Small intestine (tissue), 7 donors: ENCODE measurements at regions not wholly inside any gene's neighbourhood (a gene's known extent, or its start where the extent isn't known, plus 50 kb on each side); places are given as distances from the start of the nearest gene placed in this dataset.

Experiments used
- DNase-seq, 2 donors: peaks; one replicate each; pipeline versions ENCODE4 v3.0.0 to v3.0.0-alpha.2; 2013
- FAIRE-seq: peaks from 2 replicates; lab custom pipeline; 2012; peaks lifted over from hg19 to GRCh38; lab: Jason Lieb, UNC
- H3K27ac ChIP-seq, 3 donors: one replicate each; pipeline ENCODE4 v1.5.1; 2013; ENCODE audit warnings: low read length in 2 of 3, mild to moderate bottlenecking in 2 of 3, control low read depth in 1 of 3, inconsistent platforms in 1 of 3, low read depth in 1 of 3, moderate library complexity in 1 of 3
- H3K27me3 ChIP-seq, 3 donors: one replicate each; pipeline ENCODE4 v1.6.1; 2013; ENCODE audit warnings: low read length in 3 of 3, inconsistent platforms in 1 of 3; ENCODE audit not compliant: control insufficient read depth in 3 of 3, insufficient read depth in 3 of 3
- H3K36me3 ChIP-seq, 3 donors: one replicate each; pipeline ENCODE4 v1.6.1; 2013; ENCODE audit warnings: low read length in 3 of 3, inconsistent platforms in 1 of 3, low read depth in 1 of 3, mild to moderate bottlenecking in 1 of 3, moderate library complexity in 1 of 3; ENCODE audit not compliant: control insufficient read depth in 3 of 3, insufficient read depth in 2 of 3
- H3K4me1 ChIP-seq, 3 donors: one replicate each; pipeline ENCODE4 v1.6.1; 2013; ENCODE audit warnings: low read length in 2 of 3, inconsistent platforms in 1 of 3, low read depth in 1 of 3, mild to moderate bottlenecking in 1 of 3, moderate library complexity in 1 of 3; ENCODE audit not compliant: control insufficient read depth in 3 of 3, insufficient read depth in 2 of 3
- H3K4me3 ChIP-seq, 3 donors: one replicate each; pipeline ENCODE4 v1.5.1; 2013; ENCODE audit warnings: low read length in 3 of 3, control low read depth in 1 of 3, inconsistent platforms in 1 of 3, low read depth in 1 of 3, mild to moderate bottlenecking in 1 of 3, moderate library complexity in 1 of 3
- H3K9me3 ChIP-seq, 2 donors: one replicate each; pipeline ENCODE4 v1.6.1; 2013; ENCODE audit warnings: low read depth in 1 of 2, low read length in 1 of 2; ENCODE audit not compliant: control insufficient read depth in 2 of 2, insufficient read depth in 1 of 2
- WGBS, 3 donors: extraction: QIAGEN DNeasy Blood & Tissue Kit; methylation state at CpG; one replicate each; pipeline ENCODE4 v1.1.7; 2013; 5-methylcytosine and 5-hydroxymethylcytosine counted together
- donor health status: healthy with polysubstance abuse.
- donor health status: control.
- donor health status: control.
- donor health status: Bipolar disorder and iron deficiency.
- donor health status: healthy.

GRCh38 chr3:106683953-106684620 lies 693.2 kb upstream of the CCDC54 start:
- FAIRE-seq (no peak), DNase-seq (no peak)
- Histone ChIP-seq H3K27ac (no peak overlapping the region), H3K36me3 (no peaks in the 10 kb centered on the region), H3K4me1 (no peaks in the 10 kb centered on the region), H3K4me3 (no peak overlapping the region), H3K27me3 (no peaks in the 10 kb centered on the region), H3K9me3 (no peaks in the 10 kb centered on the region)

- no peaks in the 10 kb centered on the region for H3K36me3 ChIP-seq
- no peak overlapping the region for H3K27ac ChIP-seq
- no peak for FAIRE-seq
- H3K4me3 ChIP-seq: no peak overlapping the region
- 77 to 89% (median 85%) methylated on average over 5 of the region's 5 CpGs for WGBS, 3 donors
- no peaks in the 10 kb centered on the region for H3K9me3 ChIP-seq
- H3K27me3 ChIP-seq: no peaks in the 10 kb centered on the region
- no peak for DNase-seq
- no peaks in the 10 kb centered on the region for H3K4me1 ChIP-seq
Observed at GRCh38 chr3:106685745-106686144, 691.5 kb upstream of the CCDC54 start.

- no peaks in the 10 kb centered on the region for H3K4me1 ChIP-seq
- WGBS, 3 donors: 70 to 87% (median 75%) methylated on average over 3 of the region's 3 CpGs
Observed at GRCh38 chr3:106687905-106688304, 689.3 kb upstream of the CCDC54 start.

GRCh38 chr3:106688464-106688863 lies 688.8 kb upstream of the CCDC54 start:
- Histone ChIP-seq H3K4me3 (no peak overlapping the region), H3K9me3 (no peaks in the 10 kb centered on the region), H3K36me3 (no peaks in the 10 kb centered on the region), H3K4me1 (no peaks in the 10 kb centered on the region), H3K27ac (no peak overlapping the region), H3K27me3 (no peaks in the 10 kb centered on the region)
- DNase-seq (no peak), FAIRE-seq (no peak)
- WGBS, 3 donors: 12 to 50% (median 15%) methylated on average over 2 of the region's 2 CpGs

More at GRCh38 chr3:106687905-106688304, 689.3 kb upstream of the CCDC54 start:
- no peaks in the 10 kb centered on the region for H3K9me3 ChIP-seq
- H3K4me3 ChIP-seq: no peak overlapping the region
- DNase-seq: no peak
- no peak overlapping the region for H3K27ac ChIP-seq
- FAIRE-seq: no peak
- H3K36me3 ChIP-seq: no peaks in the 10 kb centered on the region
- H3K27me3 ChIP-seq: no peaks in the 10 kb centered on the region

GRCh38 chr3:106691476-106691875 lies 685.8 kb upstream of the CCDC54 start:
- WGBS, 3 donors: 69 to 74% (median 72%) methylated on average over 4 of the region's 4 CpGs
- no peak for FAIRE-seq

GRCh38 chr3:106692624-106693023 lies 684.6 kb upstream of the CCDC54 start:
- Histone ChIP-seq H3K4me1 (no peaks in the 10 kb centered on the region), H3K4me3 (no peak overlapping the region), H3K27me3 (no peaks in the 10 kb centered on the region), H3K9me3 (no peaks in the 10 kb centered on the region), H3K36me3 (no peaks in the 10 kb centered on the region), H3K27ac (no peak overlapping the region)
- no peak for FAIRE-seq
- DNase-seq: no peak
- 43 to 75% (median 45%) methylated on average over 3 of the region's 3 CpGs for WGBS, 3 donors

More at GRCh38 chr3:106691476-106691875, 685.8 kb upstream of the CCDC54 start:
- no peak for DNase-seq
- no peak overlapping the region for H3K27ac ChIP-seq
- H3K4me3 ChIP-seq: no peak overlapping the region
- no peaks in the 10 kb centered on the region for H3K4me1 ChIP-seq
- H3K36me3 ChIP-seq: no peaks in the 10 kb centered on the region
- no peaks in the 10 kb centered on the region for H3K27me3 ChIP-seq
- H3K9me3 ChIP-seq: no peaks in the 10 kb centered on the region

- Histone ChIP-seq H3K4me1 (no peaks in the 10 kb centered on the region), H3K9me3 (no peaks in the 10 kb centered on the region), H3K27ac (no peak overlapping the region), H3K27me3 (no peaks in the 10 kb centered on the region), H3K4me3 (no peak overlapping the region), H3K36me3 (no peaks in the 10 kb centered on the region)
- 47 to 70% (median 67%) methylated on average over 5 of the region's 5 CpGs for WGBS, 3 donors
- FAIRE-seq (no peak), DNase-seq (no peak)
Observed at GRCh38 chr3:106699122-106699521, 678.1 kb upstream of the CCDC54 start.

GRCh38 chr3:106700981-106701380 lies 676.3 kb upstream of the CCDC54 start:
- Histone ChIP-seq H3K27ac (no peak overlapping the region), H3K4me3 (no peak overlapping the region), H3K4me1 (no peaks in the 10 kb centered on the region), H3K36me3 (no peaks in the 10 kb centered on the region), H3K27me3 (no peaks in the 10 kb centered on the region), H3K9me3 (no peaks in the 10 kb centered on the region)
- no peak for FAIRE-seq
- DNase-seq: no peak
- 84 to 86% (median 84%) methylated on average over 1 of the region's 1 CpG for WGBS, 3 donors

GRCh38 chr3:106703524-106703923 lies 673.7 kb upstream of the CCDC54 start:
- Histone ChIP-seq H3K27ac (no peak overlapping the region), H3K27me3 (no peaks in the 10 kb centered on the region), H3K4me3 (no peak overlapping the region), H3K36me3 (no peaks in the 10 kb centered on the region), H3K9me3 (no peaks in the 10 kb centered on the region), H3K4me1 (no peaks in the 10 kb centered on the region)
- WGBS, 3 donors: 85 to 92% (median 85%) methylated on average over 2 of the region's 2 CpGs
- FAIRE-seq (no peak), DNase-seq (no peak)
